ENCODE measurements at regions not wholly inside any gene's neighbourhood (a gene's known extent, or its start where the extent isn't known, plus 50 kb on each side); places are given as distances from the start of the nearest gene placed in this dataset.

GRCh38 chr12:71262466-71262865, 104.7 kb upstream of the TSPAN8 start:
- H3K4me3 Mint-ChIP-seq (ENCODE audit: low read depth, unreplicated experiment): no peak overlapping the region
- no peaks in the 10 kb centered on the region for H3K4me1 Mint-ChIP-seq (ENCODE audit: low read depth, unreplicated experiment)
- CTCF ChIA-PET: no interaction called here
- H3K27me3 Mint-ChIP-seq (ENCODE audit: unreplicated experiment): no peaks in the 10 kb centered on the region
- H3K9me3 Mint-ChIP-seq (ENCODE audit: low read depth, unreplicated experiment): no peaks in the 10 kb centered on the region
- no TSS peak for BruUV-seq (replicated peaks)
- no peak for DNase-seq
- H3K36me3 Mint-ChIP-seq (ENCODE audit: insufficient read depth, unreplicated experiment): no peaks in the 10 kb centered on the region
- TF ChIP-seq CTCF (IDR thresholded peaks at IDR 0.05; ENCODE audit: unreplicated experiment): no peak
- H3K27ac Mint-ChIP-seq (ENCODE audit: unreplicated experiment): no peak overlapping the region
- intact Hi-C loops (cut with micrococcal nuclease; ENCODE audit: unreplicated experiment): no loop called here

- BruUV-seq (replicated peaks): no TSS peak
- Mint-ChIP-seq H3K4me1 (ENCODE audit: low read depth, unreplicated experiment) (peaks cover 12% of the 10 kb centered on the region), H3K36me3 (ENCODE audit: insufficient read depth, unreplicated experiment) (no peaks in the 10 kb centered on the region), H3K27ac (ENCODE audit: unreplicated experiment) (no peak overlapping the region), H3K27me3 (ENCODE audit: unreplicated experiment) (no peaks in the 10 kb centered on the region), H3K9me3 (ENCODE audit: low read depth, unreplicated experiment) (peaks cover 20% of the 10 kb centered on the region), H3K4me3 (ENCODE audit: low read depth, unreplicated experiment) (no peak overlapping the region)
- DNase-seq: no peak
- intact Hi-C loops (cut with micrococcal nuclease; ENCODE audit: unreplicated experiment): no loop called here
- no peak for TF ChIP-seq CTCF (IDR thresholded peaks at IDR 0.05; ENCODE audit: unreplicated experiment)
- CTCF ChIA-PET: no interaction called here
Measured at GRCh38 chr12:71252473-71252872, 94.7 kb upstream of the TSPAN8 start.

- peaks cover 20% of the 10 kb centered on the region for H3K9me3 Mint-ChIP-seq (ENCODE audit: low read depth, unreplicated experiment)
- no peak overlapping the region for H3K4me3 Mint-ChIP-seq (ENCODE audit: low read depth, unreplicated experiment)
- no peak for TF ChIP-seq CTCF (IDR thresholded peaks at IDR 0.05; ENCODE audit: unreplicated experiment)
- BruUV-seq (replicated peaks): no TSS peak
- intact Hi-C loops (cut with micrococcal nuclease; ENCODE audit: unreplicated experiment): no loop called here
- peaks cover 12% of the 10 kb centered on the region for H3K4me1 Mint-ChIP-seq (ENCODE audit: low read depth, unreplicated experiment)
- peak overlapping the region; percentile 56 for H3K27ac Mint-ChIP-seq (ENCODE audit: unreplicated experiment)
- CTCF ChIA-PET: no interaction called here
- no peaks in the 10 kb centered on the region for H3K36me3 Mint-ChIP-seq (ENCODE audit: insufficient read depth, unreplicated experiment)
- DNase-seq: no peak
- H3K27me3 Mint-ChIP-seq (ENCODE audit: unreplicated experiment): no peaks in the 10 kb centered on the region
Measured at GRCh38 chr12:71250166-71250565, 92.4 kb upstream of the TSPAN8 start.

GRCh38 chr12:71243370-71243769, 85.6 kb upstream of the TSPAN8 start:
- BruUV-seq (replicated peaks): no TSS peak
- no peaks in the 10 kb centered on the region for H3K4me1 Mint-ChIP-seq (ENCODE audit: low read depth, unreplicated experiment)
- intact Hi-C loops (cut with micrococcal nuclease; ENCODE audit: unreplicated experiment): no loop called here
- no peaks in the 10 kb centered on the region for H3K9me3 Mint-ChIP-seq (ENCODE audit: low read depth, unreplicated experiment)
- DNase-seq: no peak
- H3K36me3 Mint-ChIP-seq (ENCODE audit: insufficient read depth, unreplicated experiment): no peaks in the 10 kb centered on the region
- TF ChIP-seq CTCF (IDR thresholded peaks at IDR 0.05; ENCODE audit: unreplicated experiment): no peak
- no peaks in the 10 kb centered on the region for H3K27me3 Mint-ChIP-seq (ENCODE audit: unreplicated experiment)
- no peak overlapping the region for H3K4me3 Mint-ChIP-seq (ENCODE audit: low read depth, unreplicated experiment)
- CTCF ChIA-PET: no interaction called here
- no peak overlapping the region for H3K27ac Mint-ChIP-seq (ENCODE audit: unreplicated experiment)

- BruUV-seq (replicated peaks): no TSS peak
- Mint-ChIP-seq H3K27me3 (ENCODE audit: unreplicated experiment) (no peaks in the 10 kb centered on the region), H3K9me3 (ENCODE audit: low read depth, unreplicated experiment) (no peaks in the 10 kb centered on the region), H3K36me3 (ENCODE audit: insufficient read depth, unreplicated experiment) (no peaks in the 10 kb centered on the region), H3K27ac (ENCODE audit: unreplicated experiment) (no peak overlapping the region), H3K4me1 (ENCODE audit: low read depth, unreplicated experiment) (no peaks in the 10 kb centered on the region), H3K4me3 (ENCODE audit: low read depth, unreplicated experiment) (no peak overlapping the region)
- no peak for DNase-seq
- CTCF ChIA-PET: interaction anchor here (0.7 kb wide), 1 partner anchor 24 kb away, joined by 8 read pairs; no protein-coding TSS in a partner anchor
- no peak for TF ChIP-seq CTCF (IDR thresholded peaks at IDR 0.05; ENCODE audit: unreplicated experiment)
- intact Hi-C loops (cut with micrococcal nuclease; ENCODE audit: unreplicated experiment): no loop called here
Measured at GRCh38 chr12:71242511-71242910, 84.7 kb upstream of the TSPAN8 start.

Data from Calu3 (cell line).